ENCODE measurements at regions not wholly inside any gene's neighbourhood (a gene's known extent, or its start where the extent isn't known, plus 50 kb on each side); places are given as distances from the start of the nearest gene placed in this dataset.

GRCh38 chr3:176794406-176794805 is 402.9 kb downstream of the TBL1XR1 start:
- no peak for DNase-seq (ENCODE audit: low spot score)

- no peak for DNase-seq (ENCODE audit: low spot score)
Observed at GRCh38 chr3:176789947-176790346, 407.3 kb downstream of the TBL1XR1 start.

GRCh38 chr3:176789281-176789705 is 408.0 kb downstream of the TBL1XR1 start:
- no peak for DNase-seq (ENCODE audit: low spot score)

- no peak for DNase-seq (ENCODE audit: low spot score)
Observed at GRCh38 chr3:176787506-176787905, 409.8 kb downstream of the TBL1XR1 start.

GRCh38 chr3:176785171-176785570 is 412.1 kb downstream of the TBL1XR1 start:
- DNase-seq (ENCODE audit: low spot score) = no peak

GRCh38 chr3:176780766-176781165 is 416.5 kb downstream of the TBL1XR1 start:
- DNase-seq (ENCODE audit: low spot score) = no peak

GRCh38 chr3:176776622-176777175 is 420.6 kb downstream of the TBL1XR1 start:
- DNase-seq (ENCODE audit: low spot score) = no peak

- DNase-seq (ENCODE audit: low spot score) = no peak
Observed at GRCh38 chr3:176769547-176770190, 427.6 kb downstream of the TBL1XR1 start.

GRCh38 chr3:176767385-176767784 is 429.9 kb downstream of the TBL1XR1 start:
- no peak for DNase-seq (ENCODE audit: low spot score)

GRCh38 chr3:176766862-176767261 is 430.4 kb downstream of the TBL1XR1 start:
- no peak for DNase-seq (ENCODE audit: low spot score)

GRCh38 chr3:176765382-176765900 is 431.8 kb downstream of the TBL1XR1 start:
- DNase-seq (ENCODE audit: low spot score) = no peak

- no peak for DNase-seq (ENCODE audit: low spot score)
Observed at GRCh38 chr3:176759815-176760506, 437.3 kb downstream of the TBL1XR1 start.

- DNase-seq (ENCODE audit: low spot score) = no peak
Observed at GRCh38 chr3:176757429-176757828, 439.9 kb downstream of the TBL1XR1 start.

- DNase-seq (ENCODE audit: low spot score) = no peak
Observed at GRCh38 chr3:176755977-176756376, 441.3 kb downstream of the TBL1XR1 start.

GRCh38 chr3:176755552-176755951 is 441.7 kb downstream of the TBL1XR1 start:
- DNase-seq (ENCODE audit: low spot score) = no peak

- no peak for DNase-seq (ENCODE audit: low spot score)
Observed at GRCh38 chr3:176741664-176742047, 455.6 kb downstream of the TBL1XR1 start.

- no peak for DNase-seq (ENCODE audit: low spot score)
Observed at GRCh38 chr3:176740906-176741663, 456.2 kb downstream of the TBL1XR1 start.

- no peak for DNase-seq (ENCODE audit: low spot score)
Observed at GRCh38 chr3:176739159-176739558, 458.1 kb downstream of the TBL1XR1 start.

- DNase-seq (ENCODE audit: low spot score) = no peak
Observed at GRCh38 chr3:176737480-176738110, 459.7 kb downstream of the TBL1XR1 start.

- DNase-seq (ENCODE audit: low spot score) = no peak
Observed at GRCh38 chr3:176734146-176734545, 463.1 kb downstream of the TBL1XR1 start.

GRCh38 chr3:176724394-176724759 is 472.9 kb downstream of the TBL1XR1 start:
- no peak for DNase-seq (ENCODE audit: low spot score)

- DNase-seq (ENCODE audit: low spot score) = no peak
Observed at GRCh38 chr3:176723758-176724393, 473.4 kb downstream of the TBL1XR1 start.

All from CD4-positive, alpha-beta T cell treated with Interleukin-15 for 4 hours (primary cell).